GM10266 (cell line): ENCODE measurements at regions not wholly inside any gene's neighbourhood (a gene's known extent, or its start where the extent isn't known, plus 50 kb on each side); places are given as distances from the start of the nearest gene placed in this dataset.
"Not testable (repeated sequence)": the region's sequence is repeated elsewhere in the genome, so short reads cannot be mapped to it uniquely, and the experiment has no call there.

Experiments
- DNase-seq: peaks from one replicate; pipeline ENCODE4 v3.0.0; 2012; ENCODE audit errors: extremely low spot score
- CTCF ChIP-seq: IDR thresholded peaks from 2 replicates; pipeline ENCODE4 v1.5.1; 2012; ENCODE audit warnings: mild to moderate bottlenecking, low read depth; ENCODE audit not compliant: control insufficient read depth, insufficient read depth; ENCODE audit errors: missing control alignments

- no peak for DNase-seq
- no peak for TF ChIP-seq CTCF
Observed at GRCh38 chrX:69063486-69063885, 101.8 kb downstream of the PJA1 start.

GRCh38 chrX:69062493-69062892 lies 102.8 kb downstream of the PJA1 start:
- TF ChIP-seq CTCF, result no peak
- DNase-seq, result no peak

GRCh38 chrX:69060631-69061408 lies 104.4 kb downstream of the PJA1 start:
- DNase-seq, result no peak
- peak; percentile 43 for TF ChIP-seq CTCF

- no peak for TF ChIP-seq CTCF
- DNase-seq, result no peak
Observed at GRCh38 chrX:69055193-69055592, 110.1 kb downstream of the PJA1 start.

- DNase-seq, result not testable (repeated sequence)
Observed at GRCh38 chrX:69054497-69054896, 110.8 kb downstream of the PJA1 start.

GRCh38 chrX:69051901-69052300 lies 113.4 kb downstream of the PJA1 start:
- DNase-seq, result no peak
- TF ChIP-seq CTCF, result no peak

- DNase-seq, result no peak
- no peak for TF ChIP-seq CTCF
Observed at GRCh38 chrX:69050051-69050765, 115.0 kb downstream of the PJA1 start.

- TF ChIP-seq CTCF, result no peak
- DNase-seq, result no peak
Observed at GRCh38 chrX:69046996-69047490, 118.2 kb downstream of the PJA1 start.
